Astrocyte (in vitro differentiated cells and primary cell): ENCODE measurements at regions not wholly inside any gene's neighbourhood (a gene's known extent, or its start where the extent isn't known, plus 50 kb on each side); places are given as distances from the start of the nearest gene placed in this dataset.
"Not testable (repeated sequence)": the region's sequence is repeated elsewhere in the genome, so short reads cannot be mapped to it uniquely, and the experiment has no call there.

Source experiments
- DNase-seq: peaks from one replicate; pipeline ENCODE4 v3.0.0-alpha.2; 2010; ENCODE audit warnings: low read depth
- FAIRE-seq: peaks from 2 replicates; lab custom pipeline; 2011; peaks lifted over from hg19 to GRCh38; lab: Jason Lieb, UNC
- H2AFZ ChIP-seq: 2 replicates; pipeline ENCODE4 v1.6.0; 2012; ENCODE audit warnings: low read depth, low read length, inconsistent platforms
- H3K27ac ChIP-seq: 2 replicates; pipeline ENCODE4 v1.5.1; 2011; ENCODE audit warnings: low read depth, low read length, inconsistent platforms
- H3K27me3 ChIP-seq: 2 replicates; pipeline ENCODE4 v1.6.0; 2011; ENCODE audit warnings: low read length, inconsistent platforms; ENCODE audit not compliant: insufficient read depth
- H3K36me3 ChIP-seq: 2 replicates; pipeline ENCODE4 v1.5.1; 2011; ENCODE audit warnings: low read length, inconsistent platforms; ENCODE audit not compliant: insufficient read depth
- H3K4me1 ChIP-seq: 2 replicates; pipeline ENCODE4 v1.5.1; 2011; ENCODE audit warnings: low read length, inconsistent platforms; ENCODE audit not compliant: insufficient read depth
- H3K4me2 ChIP-seq: 2 replicates; pipeline ENCODE4 v1.6.0; 2012; ENCODE audit warnings: low read length, inconsistent platforms
- H3K4me3 ChIP-seq: 2 replicates; pipeline ENCODE4 v1.5.1; 2011; ENCODE audit warnings: low read depth, mild to moderate bottlenecking, low read length, inconsistent platforms; ENCODE audit not compliant: insufficient read depth
- H3K79me2 ChIP-seq: 2 replicates; pipeline ENCODE4 v1.6.0; 2012; ENCODE audit warnings: mild to moderate bottlenecking, low read length, inconsistent platforms; ENCODE audit not compliant: insufficient read depth
- H3K9ac ChIP-seq: 2 replicates; pipeline ENCODE4 v1.6.0; 2012; ENCODE audit warnings: mild to moderate bottlenecking, low read length, inconsistent platforms
- H3K9me3 ChIP-seq: 2 replicates; pipeline ENCODE4 v1.5.1; 2012; ENCODE audit warnings: low read depth, mild to moderate bottlenecking, low read length, inconsistent platforms; ENCODE audit not compliant: insufficient read depth
- H4K20me1 ChIP-seq: 2 replicates; pipeline ENCODE4 v1.6.0; 2012; ENCODE audit warnings: low read length, inconsistent platforms; ENCODE audit not compliant: insufficient read depth
- H3K27ac Mint-ChIP-seq: one replicate; pipeline ENCODE4 v1.8.0; 2021; ENCODE audit warnings: mild to moderate bottlenecking, mixed read lengths; ENCODE audit not compliant: unreplicated experiment
- H3K27me3 Mint-ChIP-seq: one replicate; pipeline ENCODE4 v1.8.0; 2021; ENCODE audit warnings: low read depth, mixed read lengths; ENCODE audit not compliant: unreplicated experiment
- H3K36me3 Mint-ChIP-seq: one replicate; pipeline ENCODE4 v1.8.0; 2021; ENCODE audit warnings: low read depth, mixed read lengths; ENCODE audit not compliant: unreplicated experiment
- H3K4me1 Mint-ChIP-seq: one replicate; pipeline ENCODE4 v1.8.0; 2021; ENCODE audit warnings: low read depth, mixed read lengths; ENCODE audit not compliant: unreplicated experiment
- H3K4me3 Mint-ChIP-seq: one replicate; pipeline ENCODE4 v1.8.0; 2021; ENCODE audit warnings: mild to moderate bottlenecking, moderate library complexity, mixed read lengths; ENCODE audit not compliant: unreplicated experiment
- H3K9me3 Mint-ChIP-seq: one replicate; pipeline ENCODE4 v1.8.0; 2021; ENCODE audit warnings: mild to moderate bottlenecking, mixed read lengths; ENCODE audit not compliant: unreplicated experiment
- EZH2 ChIP-seq: IDR thresholded peaks from 2 replicates; pipeline ENCODE4 v1.6.1; 2012; ENCODE audit warnings: mild to moderate bottlenecking, low read length, inconsistent platforms; ENCODE audit not compliant: insufficient read depth
- TF ChIP-seq, protein P1 (sequence below): IDR thresholded peaks from 2 replicates; pipeline ENCODE4 v1.5.1; 2011; ENCODE audit warnings: low read depth, mild to moderate bottlenecking, inconsistent platforms, low read length, moderate library complexity; ENCODE audit not compliant: insufficient read depth

DNA sequence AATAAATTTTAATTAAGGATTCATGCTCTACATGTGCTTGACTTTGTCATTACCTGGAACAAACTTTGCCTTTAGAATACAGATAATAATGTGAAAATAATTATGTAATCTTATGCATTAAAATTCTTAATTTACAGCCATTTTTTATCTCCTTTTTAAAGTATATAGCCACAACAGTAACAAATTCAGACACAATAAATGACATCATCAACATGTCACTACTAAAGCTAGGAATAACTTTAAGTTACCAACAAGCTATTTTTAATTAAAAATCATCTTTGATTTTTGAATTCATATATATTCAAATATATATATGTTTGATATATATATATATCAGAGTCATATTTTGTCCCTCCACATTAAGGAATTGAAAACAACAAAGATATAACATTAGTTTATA is 107.7 kb downstream of the MAD2L1 start:
- no peak for FAIRE-seq
- Mint-ChIP-seq H3K27ac (no peak overlapping the region), H3K27me3 (no peaks in the 10 kb centered on the region)

DNA sequence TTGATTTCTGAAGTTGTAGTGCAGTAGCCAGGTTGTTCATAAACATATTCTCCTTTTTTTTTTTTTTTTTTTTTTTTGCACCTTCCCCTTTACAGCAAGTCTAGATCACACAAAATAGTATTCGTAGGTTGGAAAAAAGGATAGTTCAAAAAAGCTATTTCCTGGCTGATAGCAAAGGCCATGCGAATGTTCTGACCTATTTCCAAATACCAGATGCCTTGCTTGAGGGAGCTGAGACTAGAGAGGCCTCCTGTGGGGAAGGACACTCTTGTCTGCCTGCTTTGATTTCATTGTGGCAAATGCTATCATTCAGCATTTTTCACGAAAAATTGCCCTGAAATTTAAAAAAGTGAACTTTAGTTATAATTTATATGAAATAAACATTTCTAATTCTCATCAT is 111.4 kb downstream of the MAD2L1 start:
- H3K27me3 Mint-ChIP-seq: no peaks in the 10 kb centered on the region

More for the DNA sequence above, 107.7 kb downstream of the MAD2L1 start:
- Mint-ChIP-seq H3K4me3 (no peak overlapping the region), H3K9me3 (no peaks in the 10 kb centered on the region), H3K36me3 (peaks cover 3% of the 10 kb centered on the region), H3K4me1 (no peaks in the 10 kb centered on the region)
- no peak overlapping the region for H3K27ac ChIP-seq
- no peak overlapping the region for H3K9ac ChIP-seq
- H3K4me3 ChIP-seq: no peak overlapping the region
- TF ChIP-seq, protein P1, sequence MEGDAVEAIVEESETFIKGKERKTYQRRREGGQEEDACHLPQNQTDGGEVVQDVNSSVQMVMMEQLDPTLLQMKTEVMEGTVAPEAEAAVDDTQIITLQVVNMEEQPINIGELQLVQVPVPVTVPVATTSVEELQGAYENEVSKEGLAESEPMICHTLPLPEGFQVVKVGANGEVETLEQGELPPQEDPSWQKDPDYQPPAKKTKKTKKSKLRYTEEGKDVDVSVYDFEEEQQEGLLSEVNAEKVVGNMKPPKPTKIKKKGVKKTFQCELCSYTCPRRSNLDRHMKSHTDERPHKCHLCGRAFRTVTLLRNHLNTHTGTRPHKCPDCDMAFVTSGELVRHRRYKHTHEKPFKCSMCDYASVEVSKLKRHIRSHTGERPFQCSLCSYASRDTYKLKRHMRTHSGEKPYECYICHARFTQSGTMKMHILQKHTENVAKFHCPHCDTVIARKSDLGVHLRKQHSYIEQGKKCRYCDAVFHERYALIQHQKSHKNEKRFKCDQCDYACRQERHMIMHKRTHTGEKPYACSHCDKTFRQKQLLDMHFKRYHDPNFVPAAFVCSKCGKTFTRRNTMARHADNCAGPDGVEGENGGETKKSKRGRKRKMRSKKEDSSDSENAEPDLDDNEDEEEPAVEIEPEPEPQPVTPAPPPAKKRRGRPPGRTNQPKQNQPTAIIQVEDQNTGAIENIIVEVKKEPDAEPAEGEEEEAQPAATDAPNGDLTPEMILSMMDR: no peak
- no peak for TF ChIP-seq EZH2
- no peaks in the 10 kb centered on the region for H3K36me3 ChIP-seq
- H3K27me3 ChIP-seq: no peaks in the 10 kb centered on the region
- no peaks in the 10 kb centered on the region for H3K79me2 ChIP-seq
- no peaks in the 10 kb centered on the region for H4K20me1 ChIP-seq
- no peaks in the 10 kb centered on the region for H3K4me1 ChIP-seq
- no peak for DNase-seq
- no peaks in the 10 kb centered on the region for H3K9me3 ChIP-seq
- H3K4me2 ChIP-seq: no peak overlapping the region
- no peak overlapping the region for H2AFZ ChIP-seq

DNA sequence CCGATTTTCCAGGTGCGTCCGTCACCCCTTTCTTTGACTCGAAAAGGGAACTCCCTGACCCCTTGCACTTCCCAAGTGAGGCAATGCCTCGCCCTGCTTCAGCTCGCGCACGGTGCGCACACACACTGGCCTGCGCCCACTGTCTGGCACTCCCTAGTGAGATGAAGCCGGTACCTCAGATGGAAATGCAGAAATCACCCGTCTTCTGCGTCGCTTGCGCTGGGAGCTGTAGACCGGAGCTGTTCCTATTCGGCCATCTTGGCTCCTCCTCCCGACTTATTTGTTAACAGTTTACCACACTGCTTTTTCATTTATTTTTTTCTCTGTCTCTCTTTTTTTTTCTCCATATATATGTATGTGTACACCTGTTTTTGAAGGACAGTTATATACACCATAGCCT is 112.2 kb downstream of the MAD2L1 start:
- not testable (repeated sequence) for H3K4me1 Mint-ChIP-seq, H3K27me3 Mint-ChIP-seq, H4K20me1 ChIP-seq, H3K4me3 ChIP-seq, H3K9ac ChIP-seq, H3K27me3 ChIP-seq, H3K4me3 Mint-ChIP-seq, H2AFZ ChIP-seq, H3K79me2 ChIP-seq, H3K9me3 Mint-ChIP-seq, H3K27ac Mint-ChIP-seq, H3K9me3 ChIP-seq, H3K36me3 Mint-ChIP-seq, FAIRE-seq, DNase-seq, H3K27ac ChIP-seq, H3K36me3 ChIP-seq, H3K4me1 ChIP-seq, H3K4me2 ChIP-seq

More for the DNA sequence above, 111.4 kb downstream of the MAD2L1 start:
- Histone ChIP-seq H3K9me3 (no peaks in the 10 kb centered on the region), H2AFZ (no peak overlapping the region), H3K9ac (no peak overlapping the region), H3K4me2 (no peak overlapping the region), H3K27ac (no peak overlapping the region), H3K4me1 (no peaks in the 10 kb centered on the region), H3K36me3 (no peaks in the 10 kb centered on the region), H3K79me2 (no peaks in the 10 kb centered on the region), H3K27me3 (no peaks in the 10 kb centered on the region), H4K20me1 (no peaks in the 10 kb centered on the region), H3K4me3 (no peak overlapping the region)
- TF ChIP-seq EZH2: no peak
- TF ChIP-seq, protein P1: no peak
- Mint-ChIP-seq H3K4me1 (no peaks in the 10 kb centered on the region), H3K27ac (no peak overlapping the region), H3K9me3 (no peaks in the 10 kb centered on the region), H3K36me3 (peaks cover 3% of the 10 kb centered on the region), H3K4me3 (no peak overlapping the region)
- no peak for FAIRE-seq
- no peak for DNase-seq
